HUES6 (cell line): ENCODE measurements at regions not wholly inside any gene's neighbourhood (a gene's known extent, or its start where the extent isn't known, plus 50 kb on each side); places are given as distances from the start of the nearest gene placed in this dataset.

Experiments
- H3K27ac ChIP-seq: 2 replicates; pipeline ENCODE4 v1.7.0; 2013; ENCODE audit warnings: low read depth, mild to moderate bottlenecking, low read length, inconsistent platforms
- H3K27me3 ChIP-seq: 2 replicates; pipeline ENCODE4 v1.6.1; 2013; ENCODE audit warnings: low read length; ENCODE audit not compliant: control insufficient read depth, insufficient read depth
- H3K36me3 ChIP-seq: 2 replicates; pipeline ENCODE4 v1.6.1; 2013; ENCODE audit warnings: low read length; ENCODE audit not compliant: control insufficient read depth, insufficient read depth
- H3K4me1 ChIP-seq: 2 replicates; pipeline ENCODE4 v1.6.1; 2013; ENCODE audit warnings: low read length; ENCODE audit not compliant: control insufficient read depth, insufficient read depth
- H3K4me3 ChIP-seq: 2 replicates; pipeline ENCODE4 v1.5.1; 2013; ENCODE audit warnings: low read depth, low read length
- H3K9ac ChIP-seq: one replicate; pipeline ENCODE4 v1.6.1; 2013; ENCODE audit warnings: mild to moderate bottlenecking, low read length
- H3K9me3 ChIP-seq: 2 replicates; pipeline ENCODE4 v1.6.1; 2013; ENCODE audit warnings: low read depth, low read length; ENCODE audit not compliant: control insufficient read depth, insufficient read depth

GRCh38 chr6:14670806-14671205, 553.2 kb downstream of the CD83 start:
- H3K4me3 ChIP-seq: no peak overlapping the region
- H3K27me3 ChIP-seq: no peaks in the 10 kb centered on the region
- H3K4me1 ChIP-seq: peaks cover 5% of the 10 kb centered on the region; the same call in 1 of the 2 replicates
- H3K9me3 ChIP-seq: no peaks in the 10 kb centered on the region
- no peak overlapping the region for H3K9ac ChIP-seq
- no peak overlapping the region for H3K27ac ChIP-seq
- H3K36me3 ChIP-seq: no peaks in the 10 kb centered on the region

- Histone ChIP-seq H3K4me3 (no peak overlapping the region), H3K27ac (no peak overlapping the region), H3K4me1 (peaks cover 5% of the 10 kb centered on the region; the same call in 1 of the 2 replicates), H3K27me3 (no peaks in the 10 kb centered on the region), H3K36me3 (no peaks in the 10 kb centered on the region), H3K9me3 (no peaks in the 10 kb centered on the region), H3K9ac (no peak overlapping the region)
Observed at GRCh38 chr6:14671261-14671681, 553.7 kb downstream of the CD83 start.

- Histone ChIP-seq H3K9ac (no peak overlapping the region), H3K27ac (no peak overlapping the region), H3K4me1 (peaks cover 5% of the 10 kb centered on the region), H3K27me3 (no peaks in the 10 kb centered on the region), H3K36me3 (no peaks in the 10 kb centered on the region), H3K9me3 (no peaks in the 10 kb centered on the region), H3K4me3 (no peak overlapping the region)
Observed at GRCh38 chr6:14671937-14672336, 554.4 kb downstream of the CD83 start.

- H3K9ac ChIP-seq: no peak overlapping the region
- H3K9me3 ChIP-seq: no peaks in the 10 kb centered on the region
- H3K27ac ChIP-seq: no peak overlapping the region
- peaks cover 13% of the 10 kb centered on the region for H3K4me1 ChIP-seq
- H3K4me3 ChIP-seq: no peak overlapping the region
- H3K27me3 ChIP-seq: no peaks in the 10 kb centered on the region
- no peaks in the 10 kb centered on the region for H3K36me3 ChIP-seq
Observed at GRCh38 chr6:14673201-14673600, 555.6 kb downstream of the CD83 start.

GRCh38 chr6:14674458-14674857, 556.9 kb downstream of the CD83 start:
- Histone ChIP-seq H3K9ac (no peak overlapping the region), H3K36me3 (no peaks in the 10 kb centered on the region), H3K9me3 (no peaks in the 10 kb centered on the region), H3K27me3 (no peaks in the 10 kb centered on the region), H3K27ac (no peak overlapping the region), H3K4me3 (no peak overlapping the region), H3K4me1 (peaks cover 13% of the 10 kb centered on the region)

- no peaks in the 10 kb centered on the region for H3K36me3 ChIP-seq
- no peak overlapping the region for H3K4me3 ChIP-seq
- H3K27ac ChIP-seq: no peak overlapping the region
- no peaks in the 10 kb centered on the region for H3K9me3 ChIP-seq
- H3K4me1 ChIP-seq: peaks cover 13% of the 10 kb centered on the region
- H3K27me3 ChIP-seq: no peaks in the 10 kb centered on the region
- no peak overlapping the region for H3K9ac ChIP-seq
Observed at GRCh38 chr6:14674867-14675648, 557.5 kb downstream of the CD83 start.

- H3K4me1 ChIP-seq: peaks cover 13% of the 10 kb centered on the region
- no peak overlapping the region for H3K9ac ChIP-seq
- no peaks in the 10 kb centered on the region for H3K9me3 ChIP-seq
- no peaks in the 10 kb centered on the region for H3K36me3 ChIP-seq
- H3K27ac ChIP-seq: no peak overlapping the region
- no peaks in the 10 kb centered on the region for H3K27me3 ChIP-seq
- H3K4me3 ChIP-seq: no peak overlapping the region
Observed at GRCh38 chr6:14676064-14676463, 558.5 kb downstream of the CD83 start.

GRCh38 chr6:14676977-14677781, 559.6 kb downstream of the CD83 start:
- Histone ChIP-seq H3K27ac (no peak overlapping the region), H3K4me3 (no peak overlapping the region), H3K4me1 (peaks cover 13% of the 10 kb centered on the region), H3K9me3 (no peaks in the 10 kb centered on the region), H3K27me3 (no peaks in the 10 kb centered on the region), H3K9ac (no peak overlapping the region), H3K36me3 (no peaks in the 10 kb centered on the region)

GRCh38 chr6:14681699-14682487, 564.0 kb upstream of the JARID2 start:
- no peaks in the 10 kb centered on the region for H3K9me3 ChIP-seq

GRCh38 chr6:14682812-14683211, 563.1 kb upstream of the JARID2 start:
- H3K4me3 ChIP-seq: no peak overlapping the region

More at GRCh38 chr6:14681699-14682487, 564.0 kb upstream of the JARID2 start:
- no peak overlapping the region for H3K27ac ChIP-seq
- H3K36me3 ChIP-seq: no peaks in the 10 kb centered on the region
- H3K4me1 ChIP-seq: peaks cover 15% of the 10 kb centered on the region
- peaks cover 16% of the 10 kb centered on the region for H3K27me3 ChIP-seq
- H3K9ac ChIP-seq: no peak overlapping the region
- H3K4me3 ChIP-seq: no peak overlapping the region

More at GRCh38 chr6:14682812-14683211, 563.1 kb upstream of the JARID2 start:
- Histone ChIP-seq H3K4me1 (peaks cover 8% of the 10 kb centered on the region), H3K9me3 (no peaks in the 10 kb centered on the region), H3K27ac (no peak overlapping the region), H3K9ac (no peak overlapping the region), H3K27me3 (peaks cover 16% of the 10 kb centered on the region), H3K36me3 (no peaks in the 10 kb centered on the region)
